Limb (tissue), 2 donors: ENCODE measurements at regions not wholly inside any gene's neighbourhood (a gene's known extent, or its start where the extent isn't known, plus 50 kb on each side); places are given as distances from the start of the nearest gene placed in this dataset.
"Not testable (repeated sequence)": the region's sequence is repeated elsewhere in the genome, so short reads cannot be mapped to it uniquely, and the experiment has no call there.

ENCODE experiments used
- DNase-seq, 2 donors: peaks; one replicate each; pipeline ENCODE4 v3.0.0-alpha.2; 2016; ENCODE audit errors: extremely low spot score in 2 of 2

GRCh38 chr11:79536155-79536917, 95.5 kb upstream of the TENM4 start:
- DNase-seq, result no peak

GRCh38 chr11:79535606-79536005, 94.8 kb upstream of the TENM4 start:
- DNase-seq, result no peak

- no peak for DNase-seq
Measured at GRCh38 chr11:79525257-79525656, 84.4 kb upstream of the TENM4 start.

- no peak for DNase-seq
Measured at GRCh38 chr11:79522626-79523025, 81.8 kb upstream of the TENM4 start.

GRCh38 chr11:79520086-79520485, 79.3 kb upstream of the TENM4 start:
- DNase-seq, result no peak

GRCh38 chr11:79515781-79516180, 75.0 kb upstream of the TENM4 start:
- DNase-seq, result no peak

GRCh38 chr11:79514695-79515094, 73.9 kb upstream of the TENM4 start:
- no peak for DNase-seq

GRCh38 chr11:79514290-79514689, 73.5 kb upstream of the TENM4 start:
- no peak for DNase-seq

- no peak for DNase-seq
Measured at GRCh38 chr11:79512706-79513469, 72.1 kb upstream of the TENM4 start.

GRCh38 chr11:79510960-79511359, 70.1 kb upstream of the TENM4 start:
- no peak for DNase-seq

GRCh38 chr11:79508461-79508860, 67.6 kb upstream of the TENM4 start:
- DNase-seq, result no peak

GRCh38 chr11:79507706-79508105, 66.9 kb upstream of the TENM4 start:
- no peak for DNase-seq

GRCh38 chr11:79506734-79507344, 66.0 kb upstream of the TENM4 start:
- DNase-seq, result no peak

- no peak for DNase-seq
Measured at GRCh38 chr11:79506124-79506523, 65.3 kb upstream of the TENM4 start.

- DNase-seq, result no peak
Measured at GRCh38 chr11:79503028-79503427, 62.2 kb upstream of the TENM4 start.

- DNase-seq, result no peak
Measured at GRCh38 chr11:79501707-79502106, 60.9 kb upstream of the TENM4 start.

- not testable (repeated sequence) for DNase-seq
Measured at GRCh38 chr11:79499929-79500328, 59.1 kb upstream of the TENM4 start.

GRCh38 chr11:79498667-79499066, 57.8 kb upstream of the TENM4 start:
- no peak for DNase-seq

GRCh38 chr11:79493555-79494171, 52.8 kb upstream of the TENM4 start:
- peak; percentile 19 to 78 for DNase-seq

GRCh38 chr11:79492008-79492407, 51.2 kb upstream of the TENM4 start:
- no peak for DNase-seq
